Gastroesophageal sphincter (tissue), 3 donors: ENCODE measurements at regions not wholly inside any gene's neighbourhood (a gene's known extent, or its start where the extent isn't known, plus 50 kb on each side); places are given as distances from the start of the nearest gene placed in this dataset.

Source experiments
- CTCF ChIP-seq, 4 experiments: fragments of 200-600 bp in 2 of 4; fragments of 450-650 bp in 2 of 4; sonication (generic) in 1 of 4; IDR thresholded peaks; one replicate each; pipeline ENCODE4 v1.5.1; 2017 to 2019; ENCODE audit warnings: antibody characterized with exemption in 4 of 4, mild to moderate bottlenecking in 2 of 4, moderate library complexity in 2 of 4
- POLR2A ChIP-seq, 2 donors: fragments of 450-650 bp; IDR thresholded peaks; one replicate each; pipeline ENCODE4 v1.6.1; 2017; ENCODE audit warnings: antibody characterized with exemption in 2 of 2, mild to moderate bottlenecking in 2 of 2, moderate library complexity in 1 of 2
- POLR2AphosphoS5 ChIP-seq: sonication (generic); formaldehyde crosslinking; IDR thresholded peaks from one replicate; pipeline ENCODE4 v1.6.1; 2017; ENCODE audit warnings: antibody characterized with exemption

GRCh38 chr15:29361560-29361959 is 91.9 kb upstream of the NSMCE3 start:
- no peak for TF ChIP-seq CTCF (IDR thresholded peaks at IDR 0.05)
- no peak for TF ChIP-seq POLR2AphosphoS5
- TF ChIP-seq POLR2A (IDR thresholded peaks at IDR 0.05) = no peak
